MG63 (cell line): ENCODE measurements at regions not wholly inside any gene's neighbourhood (a gene's known extent, or its start where the extent isn't known, plus 50 kb on each side); places are given as distances from the start of the nearest gene placed in this dataset.

Experiments
- DNase-seq: peaks from one replicate; pipeline ENCODE4 v3.0.0-alpha.2; 2020
- H3K27me3 ChIP-seq: fragments of 250-450 bp; sonication (Bioruptor Pico); 2 replicates; pipeline ENCODE4 v1.5.1; 2020; ENCODE audit warnings: mild to moderate bottlenecking, moderate library complexity
- H3K36me3 ChIP-seq: fragments of 250-450 bp; sonication (Bioruptor Pico); 2 replicates; pipeline ENCODE4 v1.5.1; 2020; ENCODE audit warnings: mild to moderate bottlenecking, moderate library complexity
- H3K4me3 ChIP-seq: fragments of 250-450 bp; sonication (Bioruptor Pico); 2 replicates; pipeline ENCODE4 v1.5.1; 2020; ENCODE audit warnings: mild to moderate bottlenecking, moderate library complexity
- H3K9me3 ChIP-seq: fragments of 250-450 bp; sonication (Bioruptor Pico); 2 replicates; pipeline ENCODE4 v1.5.1; 2020; ENCODE audit warnings: mild to moderate bottlenecking, moderate library complexity

DNA sequence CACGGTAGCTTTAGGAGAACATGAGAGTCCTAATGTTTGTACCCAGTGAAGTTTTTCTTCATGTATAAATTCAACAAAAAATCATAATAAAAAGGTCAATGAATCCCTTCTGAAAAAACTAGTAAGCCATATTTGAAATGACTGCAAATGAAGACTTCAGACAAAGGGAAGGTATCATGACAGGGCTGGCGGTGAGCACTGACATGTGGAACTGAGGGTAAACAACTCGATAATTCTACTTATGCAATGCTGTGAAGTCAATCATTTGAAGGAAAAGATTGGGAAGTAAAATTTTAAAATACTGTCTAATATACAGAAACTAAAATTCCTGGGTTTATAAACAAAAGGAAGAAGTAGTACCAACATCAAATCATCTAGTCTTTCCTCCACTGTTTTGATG, 190.2 kb upstream of the COPS8 start:
- H3K27me3 ChIP-seq = no peaks in the 10 kb centered on the region

DNA sequence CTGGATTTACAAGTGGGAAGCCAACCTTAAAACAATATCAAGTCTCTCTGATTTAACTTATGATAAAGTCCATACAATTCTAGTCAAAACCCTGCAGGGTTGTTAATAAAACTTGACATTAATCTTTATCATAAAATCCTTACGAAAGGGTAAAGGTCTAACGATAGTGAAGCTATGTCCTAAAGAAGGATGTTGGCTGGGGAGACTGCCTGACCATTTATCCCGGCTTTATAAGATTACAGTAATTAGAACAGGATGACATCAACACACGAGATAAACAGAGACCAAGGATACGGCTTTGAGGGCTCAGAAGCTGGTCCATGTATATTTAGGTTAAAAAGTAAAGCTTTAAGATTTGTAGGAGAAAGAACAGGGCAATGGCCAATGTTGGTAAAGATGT, 189.0 kb upstream of the COPS8 start:
- Histone ChIP-seq H3K9me3 (no peaks in the 10 kb centered on the region), H3K36me3 (no peaks in the 10 kb centered on the region), H3K27me3 (no peaks in the 10 kb centered on the region), H3K4me3 (no peak overlapping the region)
- no peak for DNase-seq

More for the DNA sequence above, 190.2 kb upstream of the COPS8 start:
- Histone ChIP-seq H3K36me3 (no peaks in the 10 kb centered on the region), H3K9me3 (no peaks in the 10 kb centered on the region), H3K4me3 (no peak overlapping the region)
- DNase-seq = no peak

- no peak for DNase-seq
- Histone ChIP-seq H3K9me3 (no peaks in the 10 kb centered on the region), H3K27me3 (no peaks in the 10 kb centered on the region), H3K4me3 (no peak overlapping the region), H3K36me3 (no peaks in the 10 kb centered on the region)
Observed at GRCh38 chr2:236899146-236899545, 186.5 kb upstream of the COPS8 start.

GRCh38 chr2:236899950-236900640, 185.6 kb upstream of the COPS8 start:
- Histone ChIP-seq H3K4me3 (no peak overlapping the region), H3K27me3 (no peaks in the 10 kb centered on the region), H3K36me3 (no peaks in the 10 kb centered on the region), H3K9me3 (no peaks in the 10 kb centered on the region)
- no peak for DNase-seq

GRCh38 chr2:236901956-236902355, 183.7 kb upstream of the COPS8 start:
- DNase-seq = no peak
- H3K36me3 ChIP-seq = no peaks in the 10 kb centered on the region
- H3K27me3 ChIP-seq = no peaks in the 10 kb centered on the region

GRCh38 chr2:236903978-236904377, 181.7 kb upstream of the COPS8 start:
- DNase-seq = no peak
- no peak overlapping the region for H3K4me3 ChIP-seq
- H3K27me3 ChIP-seq = no peaks in the 10 kb centered on the region
- H3K36me3 ChIP-seq = no peaks in the 10 kb centered on the region
- no peaks in the 10 kb centered on the region for H3K9me3 ChIP-seq

More at GRCh38 chr2:236901956-236902355, 183.7 kb upstream of the COPS8 start:
- H3K4me3 ChIP-seq = no peak overlapping the region
- H3K9me3 ChIP-seq = no peaks in the 10 kb centered on the region

DNA sequence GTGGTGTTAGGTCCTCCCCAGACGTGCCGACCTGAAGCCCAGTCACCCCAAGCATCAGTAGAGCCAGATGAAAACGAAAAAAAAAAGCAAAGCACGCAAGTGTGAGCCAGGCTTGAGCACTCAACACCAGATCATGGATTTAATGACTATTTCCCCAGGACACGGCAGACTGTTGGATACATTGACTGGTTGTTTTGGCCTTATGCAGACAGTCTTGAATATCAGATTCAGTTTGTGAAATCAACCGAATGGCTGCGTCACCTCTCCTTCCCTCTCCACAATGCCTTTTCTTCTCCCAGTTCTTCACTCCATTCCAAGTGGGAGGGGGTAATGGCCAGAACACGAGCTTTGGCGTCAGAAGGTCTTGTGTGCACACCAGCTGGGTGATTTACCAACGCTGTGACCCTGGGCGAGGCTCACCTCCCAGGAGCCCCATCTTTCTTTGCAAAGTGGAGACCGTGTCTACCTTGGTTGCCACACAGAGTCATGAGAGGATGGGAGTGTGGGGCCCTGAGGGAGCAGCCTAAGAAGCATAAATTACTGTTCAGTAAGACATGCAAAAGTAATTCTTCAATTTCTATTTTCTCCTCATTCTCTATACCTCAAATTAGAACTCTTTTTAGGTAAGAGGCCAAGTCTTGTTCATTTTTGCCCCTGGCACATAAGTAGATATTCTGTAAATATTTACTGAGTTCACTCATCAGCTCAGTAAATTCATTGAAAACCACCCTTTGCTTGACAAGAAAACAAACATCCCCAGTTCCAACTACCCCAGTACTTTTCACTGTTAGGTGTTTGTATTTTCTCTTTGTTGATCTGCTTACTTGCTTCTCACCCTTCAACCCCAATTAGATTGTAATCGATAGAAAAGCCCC, 181.1 kb upstream of the COPS8 start:
- Histone ChIP-seq H3K36me3 (no peaks in the 10 kb centered on the region), H3K27me3 (no peaks in the 10 kb centered on the region), H3K9me3 (no peaks in the 10 kb centered on the region), H3K4me3 (no peak overlapping the region)
- no peak for DNase-seq

DNA sequence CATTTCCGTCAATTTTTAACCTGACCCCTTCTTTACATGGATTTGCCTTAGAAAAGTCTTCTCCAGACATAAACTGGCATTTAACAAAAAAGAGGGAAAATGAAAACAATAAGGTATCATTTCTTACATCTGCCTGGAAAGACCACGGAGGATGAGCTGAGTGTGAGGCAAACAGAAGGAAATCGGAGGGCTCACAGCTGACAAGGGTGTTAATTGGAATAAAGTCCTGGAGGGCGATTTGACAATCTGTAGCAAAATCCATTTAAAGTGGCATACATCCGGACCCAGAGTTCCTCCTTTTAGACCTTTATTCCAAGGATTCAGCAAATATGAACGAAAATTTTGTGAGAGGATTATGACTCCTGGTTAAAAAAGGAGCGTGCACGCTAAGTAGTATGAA, 179.7 kb upstream of the COPS8 start:
- H3K4me3 ChIP-seq = no peak overlapping the region
- no peaks in the 10 kb centered on the region for H3K27me3 ChIP-seq
- DNase-seq = no peak
- no peaks in the 10 kb centered on the region for H3K9me3 ChIP-seq
- H3K36me3 ChIP-seq = no peaks in the 10 kb centered on the region

DNA sequence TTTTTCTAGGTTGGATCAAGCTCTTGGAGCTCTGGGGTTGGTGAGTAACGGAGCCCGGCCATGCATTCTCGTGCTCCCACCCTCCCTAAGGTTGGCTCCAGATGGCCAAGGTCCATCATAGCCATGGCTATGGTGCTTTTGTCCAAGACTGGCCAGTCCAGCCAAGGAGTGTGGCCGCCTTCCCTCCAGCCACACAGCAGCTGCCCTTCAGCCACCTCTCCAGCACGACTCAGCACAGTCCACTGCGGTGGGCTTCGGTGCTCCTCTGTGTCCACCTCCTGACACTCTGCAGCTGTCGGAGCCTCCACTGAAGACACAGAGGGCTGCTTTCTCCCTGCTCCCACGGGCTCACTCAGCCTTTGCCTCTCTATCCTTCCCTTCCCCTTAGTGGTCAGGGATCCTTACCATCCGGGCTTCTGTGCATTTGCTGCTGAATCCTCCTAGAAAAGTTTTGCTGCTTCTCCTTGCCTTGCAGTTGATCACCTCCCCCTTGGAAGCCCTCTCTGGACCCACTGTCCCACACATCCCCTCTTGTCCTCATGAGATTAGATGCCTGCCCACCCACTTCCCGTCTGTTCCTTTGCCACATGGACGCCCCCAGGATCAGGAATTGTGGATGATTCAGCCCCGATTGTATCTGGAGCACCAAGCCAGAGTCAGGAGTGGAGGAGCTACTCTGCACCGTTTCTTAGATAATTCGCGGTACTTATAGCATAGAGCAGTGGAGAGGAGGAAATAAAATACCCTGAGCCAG, 177.1 kb upstream of the COPS8 start:
- Histone ChIP-seq H3K27me3 (no peaks in the 10 kb centered on the region), H3K36me3 (no peaks in the 10 kb centered on the region), H3K4me3 (no peak overlapping the region), H3K9me3 (no peaks in the 10 kb centered on the region)
- no peak for DNase-seq

- DNase-seq = no peak
- H3K27me3 ChIP-seq = no peaks in the 10 kb centered on the region
- no peak overlapping the region for H3K4me3 ChIP-seq
- H3K9me3 ChIP-seq = no peaks in the 10 kb centered on the region
- H3K36me3 ChIP-seq = no peaks in the 10 kb centered on the region
Observed at GRCh38 chr2:236909193-236909504, 176.5 kb upstream of the COPS8 start.

- Histone ChIP-seq H3K9me3 (no peaks in the 10 kb centered on the region), H3K27me3 (no peaks in the 10 kb centered on the region), H3K4me3 (no peak overlapping the region), H3K36me3 (no peaks in the 10 kb centered on the region)
- no peak for DNase-seq
Observed at GRCh38 chr2:236909802-236910201, 175.9 kb upstream of the COPS8 start.

- no peak overlapping the region for H3K4me3 ChIP-seq
- no peaks in the 10 kb centered on the region for H3K27me3 ChIP-seq
- no peaks in the 10 kb centered on the region for H3K36me3 ChIP-seq
- DNase-seq = no peak
- H3K9me3 ChIP-seq = no peaks in the 10 kb centered on the region
Observed at GRCh38 chr2:236910781-236911495, 174.8 kb upstream of the COPS8 start.

- Histone ChIP-seq H3K27me3 (no peaks in the 10 kb centered on the region), H3K4me3 (no peak overlapping the region), H3K9me3 (no peaks in the 10 kb centered on the region), H3K36me3 (no peaks in the 10 kb centered on the region)
- DNase-seq = no peak
Observed at GRCh38 chr2:236912326-236913120, 173.2 kb upstream of the COPS8 start.

- Histone ChIP-seq H3K27me3 (no peaks in the 10 kb centered on the region), H3K4me3 (no peak overlapping the region), H3K9me3 (no peaks in the 10 kb centered on the region), H3K36me3 (no peaks in the 10 kb centered on the region)
- no peak for DNase-seq
Observed at GRCh38 chr2:236915186-236915585, 170.5 kb upstream of the COPS8 start.

DNA sequence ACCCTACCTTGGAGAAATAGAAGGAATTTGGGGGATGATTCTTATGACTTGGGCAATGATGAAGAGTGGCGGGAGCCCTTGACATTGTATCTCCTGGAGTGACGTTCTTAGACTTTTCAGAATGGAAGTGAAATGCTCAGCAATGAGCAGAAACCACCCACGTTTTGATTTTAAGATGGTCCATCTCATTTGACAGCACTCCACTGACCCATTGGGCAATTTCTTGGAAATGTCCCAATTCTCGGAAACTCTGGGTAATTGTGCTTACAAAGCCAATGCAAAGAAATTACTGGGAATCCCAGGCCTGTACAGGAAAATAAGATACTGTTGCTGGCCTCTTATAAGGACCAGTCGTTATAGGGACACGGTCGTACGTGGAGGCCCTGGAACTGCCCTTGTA, 170.0 kb upstream of the COPS8 start:
- no peaks in the 10 kb centered on the region for H3K36me3 ChIP-seq
- H3K4me3 ChIP-seq = no peak overlapping the region
- DNase-seq = no peak
- H3K9me3 ChIP-seq = no peaks in the 10 kb centered on the region
- H3K27me3 ChIP-seq = no peaks in the 10 kb centered on the region

GRCh38 chr2:236916181-236916580, 169.5 kb upstream of the COPS8 start:
- H3K27me3 ChIP-seq = no peaks in the 10 kb centered on the region
- no peak for DNase-seq
- no peaks in the 10 kb centered on the region for H3K9me3 ChIP-seq
- no peaks in the 10 kb centered on the region for H3K36me3 ChIP-seq
- no peak overlapping the region for H3K4me3 ChIP-seq
